B cell (primary cell): ENCODE measurements at regions not wholly inside any gene's neighbourhood (a gene's known extent, or its start where the extent isn't known, plus 50 kb on each side); places are given as distances from the start of the nearest gene placed in this dataset.

Source experiments
- ATAC-seq: fragments of 200-7000 bp; cut with Tn5 transposase; one replicate; pipeline ENCODE4 v1.10.0; 2021; ENCODE audit warnings: low read depth, mild to moderate bottlenecking, moderate number of reproducible peaks, moderate library complexity
- CTCF ChIA-PET: fragments of 350-600 bp; sonication (Branson Sonifier 250); formaldehyde crosslinking; loops from one replicate; lab custom pipeline; 2021; ENCODE audit warnings: antibody characterized with exemption, inconsistent platforms; lab: Charles Lee
- POLR2A ChIA-PET: fragments of 350-600 bp; sonication (Branson Sonifier 250); formaldehyde crosslinking; loops from one replicate; lab custom pipeline; 2021; ENCODE audit warnings: antibody characterized with exemption; lab: Charles Lee
- DNase-seq: peaks from one replicate; pipeline ENCODE4 v3.0.0; 2013
- H2AFZ ChIP-seq: 2 replicates; pipeline ENCODE4 v1.6.1; 2012; ENCODE audit warnings: mild to moderate bottlenecking, low read depth, low read length; ENCODE audit not compliant: insufficient read depth, poor library complexity, severe bottlenecking
- H3K27ac ChIP-seq, 2 donors: 1 replicate in 1 of 2; 2 replicates in 1 of 2; pipeline ENCODE4 v1.5.1; 2012 to 2013; ENCODE audit warnings: low read length in 2 of 2, mild to moderate bottlenecking in 2 of 2, moderate library complexity in 1 of 2
- H3K27me3 ChIP-seq, 4 experiments: fragments of 200-600 bp in 1 of 4; sonication (generic) in 1 of 4; replicated peaks in 1 of 4; 1 replicate in 2 of 4; 2 replicates in 2 of 4; pipeline versions ENCODE4 v1.6.1 to v1.7.0; 2013 to 2016; ENCODE audit warnings: low read length in 3 of 4, mild to moderate bottlenecking in 2 of 4, mixed read lengths in 1 of 4, moderate library complexity in 1 of 4; ENCODE audit not compliant: insufficient read depth in 4 of 4, control insufficient read depth in 3 of 4; ENCODE audit errors: control extremely low read depth in 1 of 4
- H3K36me3 ChIP-seq, 2 experiments: replicated peaks in 1 of 2; 1 replicate in 1 of 2; 2 replicates in 1 of 2; pipeline versions ENCODE4 v1.6.1 to v1.7.1; 2013; ENCODE audit warnings: low read length in 1 of 2; ENCODE audit not compliant: insufficient read depth in 2 of 2, control insufficient read depth in 1 of 2; ENCODE audit errors: control extremely low read depth in 1 of 2, extremely low read depth in 1 of 2
- H3K4me1 ChIP-seq, 2 donors: fragments of 200-600 bp in 1 of 2; sonication (generic) in 1 of 2; 1 replicate in 1 of 2; 2 replicates in 1 of 2; pipeline versions ENCODE4 v1.5.1 to v1.6.1; 2013 to 2017; ENCODE audit warnings: low read length in 2 of 2; ENCODE audit not compliant: control insufficient read depth in 2 of 2, insufficient read depth in 2 of 2
- H3K4me2 ChIP-seq: replicated peaks from 2 replicates; pipeline ENCODE3; 2012; ENCODE audit warnings: mild to moderate bottlenecking, low read depth, low read length; ENCODE audit not compliant: poor library complexity, severe bottlenecking
- H3K4me3 ChIP-seq, 5 experiments: fragments of 200-600 bp in 1 of 5; sonication (generic) in 1 of 5; 1 replicate in 3 of 5; 2 replicates in 2 of 5; pipeline versions ENCODE4 v1.5.1 to v1.7.0; 2011 to 2016; ENCODE audit warnings: low read length in 4 of 5, mild to moderate bottlenecking in 4 of 5, low read depth in 2 of 5, control low read depth in 1 of 5, moderate library complexity in 1 of 5; ENCODE audit not compliant: insufficient read depth in 1 of 5; ENCODE audit errors: control extremely low read depth in 1 of 5, extremely low read depth in 1 of 5
- H3K79me2 ChIP-seq: fragments of 200-600 bp; sonication (generic); one replicate; pipeline ENCODE4 v1.6.0; 2016; ENCODE audit warnings: low read length; ENCODE audit not compliant: control insufficient read depth, insufficient read depth
- H3K9ac ChIP-seq: fragments of 200-600 bp; sonication (generic); 2 replicates; pipeline ENCODE4 v1.6.1; 2017; ENCODE audit warnings: mild to moderate bottlenecking, low read length, moderate library complexity
- H3K9me3 ChIP-seq, 3 donors: one replicate each; pipeline versions ENCODE4 v1.6.1 to v1.7.1; 2013; ENCODE audit warnings: low read length in 2 of 3; ENCODE audit not compliant: control insufficient read depth in 2 of 3, insufficient read depth in 1 of 3; ENCODE audit errors: control extremely low read depth in 1 of 3
- H4K20me1 ChIP-seq: 2 replicates; pipeline ENCODE4 v1.6.0; 2012; ENCODE audit warnings: mild to moderate bottlenecking, low read length; ENCODE audit not compliant: insufficient read depth, control insufficient read depth, poor library complexity, severe bottlenecking
- H3K27ac Mint-ChIP-seq: one replicate; pipeline ENCODE4 v1.8.0; 2021; ENCODE audit warnings: mixed read lengths
- H3K27me3 Mint-ChIP-seq: one replicate; pipeline ENCODE4 v1.8.0; 2021; ENCODE audit warnings: mixed read lengths
- H3K4me1 Mint-ChIP-seq: one replicate; pipeline ENCODE4 v1.8.0; 2021; ENCODE audit warnings: mixed read lengths
- H3K4me3 Mint-ChIP-seq: one replicate; pipeline ENCODE4 v1.8.0; 2021; ENCODE audit warnings: mixed read lengths
- H3K9me3 Mint-ChIP-seq: one replicate; pipeline ENCODE4 v1.8.0; 2022; ENCODE audit warnings: mixed read lengths; ENCODE audit not compliant: insufficient read depth
- CTCF ChIP-seq: fragments of 200-600 bp; IDR thresholded peaks from one replicate; pipeline ENCODE4 v1.8.0; 2022; ENCODE audit warnings: antibody characterized with exemption, mild to moderate bottlenecking
- EZH2 ChIP-seq: IDR thresholded peaks from 2 replicates; pipeline ENCODE4 v1.6.1; 2012; ENCODE audit warnings: borderline replicate concordance, low read depth, mild to moderate bottlenecking, moderate library complexity, low read length; ENCODE audit not compliant: insufficient read depth, poor library complexity, severe bottlenecking
- WGBS: methylation state at CpG from one replicate; pipeline ENCODE4 v1.1.5; 2013; ENCODE audit warnings: missing lambda C conversion rate; ENCODE audit not compliant: insufficient coverage; 5-methylcytosine and 5-hydroxymethylcytosine counted together
- intact Hi-C: fragments of 100-400 bp; cut with micrococcal nuclease; formaldehyde crosslinking; loops from one replicate; pipeline ENCODE4 v1.10.0; 2022

GRCh38 chr11:70636659-70637058 lies 238.3 kb downstream of the CTTN start:
- Histone ChIP-seq H3K36me3 (no peaks in the 10 kb centered on the region), H4K20me1 (no peaks in the 10 kb centered on the region), H3K79me2 (no peaks in the 10 kb centered on the region), H3K4me3 (no peak overlapping the region), H2AFZ (no peak overlapping the region), H3K27me3 (no peaks in the 10 kb centered on the region), H3K4me2 (no peak overlapping the region), H3K27ac (no peak overlapping the region), H3K9ac (no peak overlapping the region), H3K4me1 (no peaks in the 10 kb centered on the region), H3K9me3 (peaks cover 0 to 18% (median 0%) of the 10 kb centered on the region in 3 donors)
- Mint-ChIP-seq H3K27me3 (peaks cover 3% of the 10 kb centered on the region), H3K4me3 (no peak overlapping the region), H3K27ac (no peak overlapping the region), H3K4me1 (no peaks in the 10 kb centered on the region), H3K9me3 (no peaks in the 10 kb centered on the region)
- POLR2A ChIA-PET: no interaction called here
- CTCF ChIA-PET: no interaction called here
- ATAC-seq (no peak), DNase-seq (no peak)
- WGBS: 96% methylated on average over 9 of the region's 10 CpGs
- intact Hi-C loops: no loop called here
- no peak for TF ChIP-seq CTCF
- no peak for TF ChIP-seq EZH2

GRCh38 chr11:70637186-70637800 lies 239.0 kb downstream of the CTTN start:
- Histone ChIP-seq H2AFZ (no peak overlapping the region), H4K20me1 (no peaks in the 10 kb centered on the region), H3K9ac (no peak overlapping the region), H3K4me1 (no peaks in the 10 kb centered on the region), H3K4me3 (no peak overlapping the region), H3K36me3 (no peaks in the 10 kb centered on the region), H3K9me3 (peaks cover 0 to 18% (median 0%) of the 10 kb centered on the region in 3 donors), H3K4me2 (no peak overlapping the region), H3K79me2 (no peaks in the 10 kb centered on the region), H3K27me3 (no peaks in the 10 kb centered on the region), H3K27ac (no peak overlapping the region)
- H3K9me3 Mint-ChIP-seq: no peaks in the 10 kb centered on the region
- no peak for TF ChIP-seq CTCF
- TF ChIP-seq EZH2: no peak
- no peak overlapping the region for H3K4me3 Mint-ChIP-seq
- POLR2A ChIA-PET: no interaction called here
- CTCF ChIA-PET: no interaction called here
- WGBS: 90% methylated on average over 14 of the region's 16 CpGs
- no peak for DNase-seq
- intact Hi-C loops: no loop called here
- H3K4me1 Mint-ChIP-seq: no peaks in the 10 kb centered on the region
- no peak for ATAC-seq
- peaks cover 3% of the 10 kb centered on the region for H3K27me3 Mint-ChIP-seq
- H3K27ac Mint-ChIP-seq: no peak overlapping the region
